ENCODE measurements at regions not wholly inside any gene's neighbourhood (a gene's known extent, or its start where the extent isn't known, plus 50 kb on each side); places are given as distances from the start of the nearest gene placed in this dataset.

DNA sequence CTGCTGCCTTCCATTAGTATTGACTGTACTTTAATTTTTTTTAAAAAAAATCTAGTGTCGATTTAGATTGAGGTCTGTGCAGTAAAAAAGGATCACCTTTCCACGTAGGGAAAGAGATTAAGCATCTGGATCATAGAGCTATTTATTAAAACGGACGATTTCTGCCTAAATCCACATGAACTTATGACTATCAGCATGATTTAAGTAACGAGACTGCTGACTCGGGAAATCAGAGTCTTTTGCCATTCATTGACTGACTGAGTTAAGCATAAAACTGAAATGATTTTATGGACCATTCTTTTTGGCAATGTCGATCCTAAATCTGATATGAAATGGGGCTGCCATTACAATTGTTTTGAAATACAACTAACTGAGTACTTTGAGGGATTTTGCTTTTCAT is 261.7 kb downstream of the SAMD5 start:
- TF ChIP-seq, protein P1, sequence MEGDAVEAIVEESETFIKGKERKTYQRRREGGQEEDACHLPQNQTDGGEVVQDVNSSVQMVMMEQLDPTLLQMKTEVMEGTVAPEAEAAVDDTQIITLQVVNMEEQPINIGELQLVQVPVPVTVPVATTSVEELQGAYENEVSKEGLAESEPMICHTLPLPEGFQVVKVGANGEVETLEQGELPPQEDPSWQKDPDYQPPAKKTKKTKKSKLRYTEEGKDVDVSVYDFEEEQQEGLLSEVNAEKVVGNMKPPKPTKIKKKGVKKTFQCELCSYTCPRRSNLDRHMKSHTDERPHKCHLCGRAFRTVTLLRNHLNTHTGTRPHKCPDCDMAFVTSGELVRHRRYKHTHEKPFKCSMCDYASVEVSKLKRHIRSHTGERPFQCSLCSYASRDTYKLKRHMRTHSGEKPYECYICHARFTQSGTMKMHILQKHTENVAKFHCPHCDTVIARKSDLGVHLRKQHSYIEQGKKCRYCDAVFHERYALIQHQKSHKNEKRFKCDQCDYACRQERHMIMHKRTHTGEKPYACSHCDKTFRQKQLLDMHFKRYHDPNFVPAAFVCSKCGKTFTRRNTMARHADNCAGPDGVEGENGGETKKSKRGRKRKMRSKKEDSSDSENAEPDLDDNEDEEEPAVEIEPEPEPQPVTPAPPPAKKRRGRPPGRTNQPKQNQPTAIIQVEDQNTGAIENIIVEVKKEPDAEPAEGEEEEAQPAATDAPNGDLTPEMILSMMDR (IDR thresholded peaks at IDR 0.05), result no peak
- TF ChIP-seq JUNB (IDR thresholded peaks at IDR 0.05) (no peak), EP300 (IDR thresholded peaks at IDR 0.05) (no peak), RAD21 (conservative IDR thresholded peaks at IDR 0.05 in 1 of 2, IDR thresholded peaks at IDR 0.05 in 1 of 2) (no peak), JUN (IDR thresholded peaks at IDR 0.05) (no peak), RFX5 (IDR thresholded peaks at IDR 0.05) (no peak), POLR2AphosphoS2 (conservative IDR thresholded peaks at IDR 0.05; ENCODE audit: low read length) (no peak)
- TF ChIP-seq, protein P2, sequence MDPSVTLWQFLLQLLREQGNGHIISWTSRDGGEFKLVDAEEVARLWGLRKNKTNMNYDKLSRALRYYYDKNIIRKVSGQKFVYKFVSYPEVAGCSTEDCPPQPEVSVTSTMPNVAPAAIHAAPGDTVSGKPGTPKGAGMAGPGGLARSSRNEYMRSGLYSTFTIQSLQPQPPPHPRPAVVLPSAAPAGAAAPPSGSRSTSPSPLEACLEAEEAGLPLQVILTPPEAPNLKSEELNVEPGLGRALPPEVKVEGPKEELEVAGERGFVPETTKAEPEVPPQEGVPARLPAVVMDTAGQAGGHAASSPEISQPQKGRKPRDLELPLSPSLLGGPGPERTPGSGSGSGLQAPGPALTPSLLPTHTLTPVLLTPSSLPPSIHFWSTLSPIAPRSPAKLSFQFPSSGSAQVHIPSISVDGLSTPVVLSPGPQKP (IDR thresholded peaks at IDR 0.05; ENCODE audit: low read depth, low read length), result no peak
